ENCODE measurements at regions not wholly inside any gene's neighbourhood (a gene's known extent, or its start where the extent isn't known, plus 50 kb on each side); places are given as distances from the start of the nearest gene placed in this dataset.

DNA sequence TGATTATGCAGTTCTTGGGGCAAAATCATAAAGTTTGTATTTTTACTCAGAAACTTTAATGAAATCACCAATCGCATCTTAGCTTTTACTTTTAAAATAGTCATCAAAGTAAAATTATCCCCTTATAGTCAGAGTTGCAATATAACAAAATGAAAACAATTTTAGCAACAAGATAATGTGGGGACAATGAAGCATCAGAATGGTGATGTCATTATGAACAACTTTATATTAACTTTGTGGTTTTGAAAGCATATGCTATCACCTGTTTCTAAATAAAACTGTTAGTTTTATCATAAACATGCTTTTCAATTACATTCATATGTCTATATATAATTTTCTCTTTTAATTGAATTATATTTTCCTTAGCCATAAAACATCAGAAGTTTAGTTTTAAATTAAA lies 856.8 kb downstream of the CDH9 start:
- TF ChIP-seq, protein P1, sequence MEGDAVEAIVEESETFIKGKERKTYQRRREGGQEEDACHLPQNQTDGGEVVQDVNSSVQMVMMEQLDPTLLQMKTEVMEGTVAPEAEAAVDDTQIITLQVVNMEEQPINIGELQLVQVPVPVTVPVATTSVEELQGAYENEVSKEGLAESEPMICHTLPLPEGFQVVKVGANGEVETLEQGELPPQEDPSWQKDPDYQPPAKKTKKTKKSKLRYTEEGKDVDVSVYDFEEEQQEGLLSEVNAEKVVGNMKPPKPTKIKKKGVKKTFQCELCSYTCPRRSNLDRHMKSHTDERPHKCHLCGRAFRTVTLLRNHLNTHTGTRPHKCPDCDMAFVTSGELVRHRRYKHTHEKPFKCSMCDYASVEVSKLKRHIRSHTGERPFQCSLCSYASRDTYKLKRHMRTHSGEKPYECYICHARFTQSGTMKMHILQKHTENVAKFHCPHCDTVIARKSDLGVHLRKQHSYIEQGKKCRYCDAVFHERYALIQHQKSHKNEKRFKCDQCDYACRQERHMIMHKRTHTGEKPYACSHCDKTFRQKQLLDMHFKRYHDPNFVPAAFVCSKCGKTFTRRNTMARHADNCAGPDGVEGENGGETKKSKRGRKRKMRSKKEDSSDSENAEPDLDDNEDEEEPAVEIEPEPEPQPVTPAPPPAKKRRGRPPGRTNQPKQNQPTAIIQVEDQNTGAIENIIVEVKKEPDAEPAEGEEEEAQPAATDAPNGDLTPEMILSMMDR (conservative IDR thresholded peaks at IDR 0.05 in 1 of 2, IDR thresholded peaks at IDR 0.05 in 1 of 2; ENCODE audit: low read depth in 1 of 2, low read length in 2 of 2) = no peak
- TF ChIP-seq EZH2 (IDR thresholded peaks at IDR 0.05; ENCODE audit: low read length, missing control alignments) = no peak
